GM12891 (cell line): ENCODE measurements at regions not wholly inside any gene's neighbourhood (a gene's known extent, or its start where the extent isn't known, plus 50 kb on each side); places are given as distances from the start of the nearest gene placed in this dataset.

Source experiments
- POLR2A ChIP-seq: IDR thresholded peaks from 2 replicates; pipeline ENCODE4 v1.6.1; 2011; ENCODE audit warnings: low read depth, low read length, control low read depth
- POLR2AphosphoS5 ChIP-seq: IDR thresholded peaks from 2 replicates; pipeline ENCODE4 v1.6.1; 2011; ENCODE audit warnings: low read depth, low read length, control low read depth

DNA sequence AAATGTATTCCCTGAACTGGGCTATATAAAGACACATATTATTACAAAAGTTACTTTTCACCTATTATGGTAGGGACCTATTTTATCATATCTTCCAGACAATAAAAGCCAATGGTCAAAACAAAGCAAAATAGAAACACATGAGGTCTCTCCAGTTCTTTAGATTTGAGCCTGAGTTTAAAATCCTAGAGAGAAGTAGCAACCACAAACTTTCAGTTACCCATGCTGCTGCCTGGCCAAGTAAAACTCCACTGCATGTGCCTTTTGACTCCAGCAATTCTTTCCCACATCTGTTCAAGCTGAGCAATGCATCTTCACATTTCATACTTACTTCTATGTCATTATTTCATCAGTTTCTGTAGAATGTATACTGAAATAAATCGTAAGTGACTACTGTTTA lies 405.3 kb downstream of the STK39 start:
- no peak for TF ChIP-seq POLR2A
- no peak for TF ChIP-seq POLR2AphosphoS5
